SIG-M5 treated with dmso at 0.1 percent for 504 hours (cell line): ENCODE measurements at regions not wholly inside any gene's neighbourhood (a gene's known extent, or its start where the extent isn't known, plus 50 kb on each side); places are given as distances from the start of the nearest gene placed in this dataset.

Experiments used
- DNase-seq: peaks from one replicate; lab custom pipeline; 2025; ENCODE audit not compliant: unreplicated experiment; lab: John Stamatoyannopoulos, UW

DNA sequence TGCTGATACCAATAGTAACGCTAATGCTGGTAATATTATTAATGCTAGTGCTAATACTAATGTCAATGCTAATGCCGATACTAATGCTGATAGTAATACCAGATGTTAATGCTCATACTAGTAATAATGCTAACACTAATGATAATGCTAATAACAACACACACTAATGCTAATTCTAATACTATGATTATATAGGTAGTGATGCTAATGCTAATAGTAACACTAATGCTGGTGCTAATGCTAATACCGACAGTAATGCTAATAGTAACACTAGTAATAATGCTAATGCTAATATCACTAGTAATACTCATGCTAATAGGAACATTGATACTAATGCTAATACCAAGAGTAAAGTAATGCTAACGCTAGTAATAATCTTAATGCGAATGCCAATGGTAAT, 406.4 kb upstream of the RNF32 start:
- DNase-seq: no peak

DNA sequence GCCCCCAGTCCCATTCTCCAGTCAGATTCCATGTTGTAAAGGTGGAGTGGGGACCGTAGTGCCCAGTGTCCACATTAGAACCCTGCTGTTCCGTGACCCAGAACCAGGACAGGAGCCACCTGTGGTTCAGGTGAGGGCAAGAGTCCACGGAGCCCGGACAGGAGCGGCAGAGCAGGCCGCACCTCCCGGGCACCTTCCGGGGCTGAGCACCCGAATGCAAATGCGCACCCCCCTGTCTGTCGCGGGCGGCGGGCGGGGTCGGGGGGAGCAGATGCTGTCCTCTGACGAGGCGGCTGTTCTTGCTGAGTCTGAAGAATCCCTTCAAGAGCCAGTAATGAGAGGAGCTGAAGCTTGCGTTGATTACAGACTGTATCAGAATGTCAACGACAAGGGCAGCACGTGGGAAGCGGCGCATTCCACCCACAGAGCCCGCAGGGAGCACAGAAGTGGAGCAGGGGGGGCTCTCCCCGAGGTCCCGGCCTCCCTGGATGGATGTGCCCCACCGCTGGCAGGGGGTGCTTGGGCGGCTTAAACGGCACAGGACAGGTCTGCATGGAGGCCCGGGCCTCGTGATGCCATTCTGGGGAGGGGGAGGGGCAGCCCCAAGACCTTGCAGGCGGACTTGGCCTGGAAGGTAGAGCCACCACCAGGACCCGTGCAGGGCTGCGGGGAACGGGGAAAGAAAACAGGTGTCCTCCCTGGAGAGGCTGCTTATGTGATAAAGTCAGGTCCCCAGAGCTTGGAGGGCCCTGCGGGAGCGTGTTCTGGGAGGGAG, 407.5 kb upstream of the RNF32 start:
- DNase-seq: no peak

DNA sequence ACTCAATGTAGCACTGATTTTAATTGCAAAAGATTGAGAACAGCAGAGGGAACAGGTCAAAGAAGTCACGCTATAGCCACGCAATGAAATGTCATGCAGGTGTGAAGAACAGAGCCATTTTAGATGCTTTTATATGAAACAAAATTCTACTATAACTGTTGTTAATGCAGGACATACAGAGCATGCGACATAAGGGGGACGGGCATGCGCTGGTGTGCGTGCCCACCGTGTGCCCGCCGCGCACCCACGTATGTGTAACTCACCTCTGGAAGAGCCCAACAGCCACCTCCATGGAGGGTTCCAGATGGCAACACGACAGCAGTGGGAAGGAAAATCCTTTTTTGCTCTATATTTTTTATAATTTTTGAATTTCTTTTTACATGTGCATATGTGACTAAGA, 410.0 kb upstream of the RNF32 start:
- no peak for DNase-seq

DNA sequence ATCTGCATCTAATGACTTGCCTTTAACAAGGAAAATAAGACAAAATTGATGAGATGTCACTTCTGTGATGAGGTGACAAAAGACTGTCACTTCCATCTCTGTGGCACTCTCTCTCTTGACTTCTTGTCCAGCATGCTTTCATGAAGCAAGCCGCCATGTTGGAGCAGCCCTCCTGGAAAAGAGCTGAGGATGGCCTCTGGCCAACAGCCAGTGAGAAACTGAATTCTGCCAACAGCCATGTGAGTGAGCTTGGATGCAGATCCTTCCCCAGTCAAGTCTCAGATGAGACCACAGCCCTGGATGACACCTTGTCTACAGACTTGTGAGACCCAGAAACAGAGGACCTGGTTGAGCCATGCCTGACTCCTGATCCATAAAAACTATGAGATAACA, 412.6 kb upstream of the SHH start:
- DNase-seq: no peak

DNA sequence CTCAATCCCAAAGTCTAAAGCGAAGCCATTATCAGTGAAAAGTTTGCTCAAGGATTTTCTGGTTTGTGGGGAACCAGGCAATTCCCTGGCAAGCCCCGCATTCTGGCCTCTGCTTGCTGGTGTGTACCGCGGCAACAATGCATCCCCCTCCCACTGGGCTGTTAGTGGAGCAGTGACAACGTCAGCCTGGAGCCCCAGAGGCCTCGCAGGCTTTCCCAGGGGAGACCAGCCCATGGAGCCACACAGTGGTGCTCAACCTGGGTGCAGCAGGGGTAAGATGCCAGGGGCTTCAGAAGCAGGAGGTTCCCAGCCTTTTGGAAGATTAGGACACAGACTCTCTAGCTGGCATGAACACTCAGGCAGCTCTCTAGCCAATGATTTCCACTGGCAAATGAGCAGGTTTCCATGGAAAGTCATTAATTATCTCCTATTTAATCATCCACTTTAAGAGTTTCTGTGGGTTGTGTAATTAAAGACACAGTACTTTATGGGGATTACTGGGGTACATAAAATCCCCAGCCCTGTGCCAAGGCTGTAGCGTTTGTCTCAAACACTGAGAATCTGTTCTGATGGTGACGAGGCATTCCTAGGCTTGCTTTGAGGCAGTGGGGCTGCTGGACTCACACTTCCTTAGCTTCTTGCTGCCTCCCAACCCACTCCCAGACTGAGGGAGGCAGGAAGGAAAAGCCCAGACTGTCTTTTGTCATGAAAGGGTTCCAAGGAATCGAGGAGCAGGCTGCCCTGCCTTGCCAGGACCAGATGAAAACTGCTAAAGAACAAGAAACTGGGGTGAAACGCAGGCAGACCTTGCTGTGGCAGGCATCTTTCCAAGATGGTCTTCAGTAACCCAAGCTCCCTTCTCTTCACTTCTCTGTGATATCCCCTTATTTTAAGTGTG, 411.9 kb upstream of the SHH start:
- no peak for DNase-seq

DNA sequence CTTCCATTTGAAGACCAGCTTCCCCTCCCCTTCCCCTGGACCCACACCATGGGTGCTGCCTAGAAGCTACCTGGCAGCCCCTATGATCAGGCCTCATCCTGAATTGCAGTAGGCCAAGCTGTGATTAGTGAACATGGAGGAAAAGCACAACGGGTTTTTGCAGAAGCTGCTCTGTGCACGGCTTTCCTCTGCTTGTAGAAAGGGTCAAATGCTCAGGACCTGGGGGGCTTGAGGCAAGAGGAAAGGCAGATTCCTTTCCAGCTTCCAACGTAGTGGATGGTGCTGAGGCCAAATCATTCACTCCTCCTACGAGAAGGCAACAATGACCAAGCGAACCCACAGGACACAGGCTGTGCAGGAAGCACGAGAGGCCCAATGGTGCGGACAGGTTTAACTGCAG, 410.3 kb upstream of the SHH start:
- DNase-seq: no peak

DNA sequence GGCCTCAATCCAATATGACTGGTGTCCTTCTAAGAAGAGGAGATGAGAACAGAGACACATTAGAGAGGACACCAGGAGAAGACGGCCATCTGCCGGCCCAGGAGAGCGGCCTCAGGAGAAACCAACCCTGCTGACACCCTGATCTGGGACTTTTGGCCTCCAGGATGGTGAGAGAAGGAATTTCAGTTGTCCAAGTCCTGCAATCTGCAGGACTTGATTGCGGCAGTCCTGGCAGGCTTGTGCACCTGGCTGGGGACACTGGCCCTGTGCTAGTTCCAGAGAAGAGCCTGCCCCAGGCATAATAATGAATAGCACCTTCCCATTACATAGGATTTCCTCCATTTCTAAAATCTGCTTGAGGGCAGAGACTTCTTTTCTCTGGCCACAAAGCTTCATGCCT, 409.9 kb upstream of the SHH start:
- no peak for DNase-seq

DNA sequence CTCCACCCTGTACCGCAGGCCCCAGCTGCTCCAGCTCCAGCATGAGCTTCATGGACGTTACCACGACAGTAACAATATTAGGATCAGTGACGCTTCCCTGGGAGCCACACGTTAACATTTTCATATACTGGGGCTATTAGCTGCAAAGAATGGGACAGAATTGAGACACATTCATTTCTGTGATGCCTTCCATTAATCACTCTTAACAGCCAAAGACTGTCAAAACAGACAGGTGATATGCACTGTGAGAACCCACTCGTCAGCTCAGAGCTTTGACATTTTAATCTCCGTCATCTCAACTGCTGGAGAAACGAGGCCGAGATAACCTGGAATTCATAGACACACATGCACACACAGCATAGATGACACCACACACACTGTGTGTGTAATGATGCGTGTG, 408.4 kb upstream of the SHH start:
- DNase-seq: no peak

DNA sequence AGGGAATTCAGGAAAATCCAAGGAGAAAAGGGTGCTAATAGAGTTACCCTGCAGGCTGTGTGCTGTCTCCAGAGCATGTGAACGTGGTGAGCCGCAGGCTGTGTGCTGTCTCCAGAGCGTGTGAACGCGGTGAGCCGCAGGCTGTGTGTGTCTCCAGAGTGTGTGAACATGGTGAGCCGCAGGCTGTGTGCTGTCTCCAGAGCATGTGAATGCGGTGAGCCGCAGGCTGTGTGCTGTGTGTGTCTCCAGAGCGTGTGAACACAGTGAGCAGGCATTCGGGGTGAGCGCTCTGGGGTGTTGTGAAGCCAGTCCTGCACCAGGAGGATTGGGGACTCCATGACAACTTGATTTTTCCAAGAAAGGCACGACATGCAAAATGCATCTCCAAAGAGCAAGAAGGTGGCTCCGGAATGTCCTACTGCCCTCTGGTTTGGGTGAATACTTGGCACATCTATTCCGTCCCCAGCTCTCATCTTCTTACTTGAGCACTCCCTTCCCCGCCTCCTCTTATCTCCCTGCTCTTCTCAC, 407.9 kb upstream of the SHH start:
- DNase-seq: no peak

DNA sequence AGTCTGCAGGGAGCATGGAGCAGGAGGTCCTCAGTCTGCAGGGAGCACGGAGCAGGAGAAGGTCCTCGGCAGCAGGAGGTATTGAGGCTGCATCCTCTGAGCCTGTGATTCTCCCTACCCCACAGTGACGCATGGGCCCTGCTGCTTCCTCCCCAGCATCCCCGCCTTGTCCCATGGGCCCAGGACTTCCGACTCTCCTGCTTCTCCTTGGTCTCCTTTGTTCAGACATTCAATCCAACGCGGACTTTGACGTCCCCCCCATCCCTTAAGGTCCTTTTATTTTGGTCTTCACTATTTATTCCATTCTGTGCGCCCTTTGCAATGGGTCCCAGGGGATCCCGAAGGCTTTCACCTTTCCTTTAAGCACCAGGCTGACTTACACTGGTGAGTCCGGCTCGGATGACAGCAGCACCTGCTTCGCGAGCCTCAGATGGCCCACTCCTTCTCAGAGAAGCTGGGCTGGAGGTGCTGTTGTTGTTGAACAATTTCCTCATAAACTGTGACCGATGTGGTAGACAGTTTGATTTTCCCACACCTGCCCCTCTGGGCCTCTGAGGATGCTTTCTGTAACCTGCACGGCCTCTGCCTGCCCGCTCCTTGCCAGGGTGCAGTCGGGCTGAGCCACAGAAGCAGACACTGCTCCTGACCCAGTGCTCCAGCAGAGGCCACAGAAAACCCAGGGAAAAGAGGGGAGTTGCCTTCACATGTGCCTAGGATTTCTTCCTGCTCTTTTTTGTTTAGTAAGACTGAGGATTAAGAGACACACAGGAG, 407.2 kb upstream of the SHH start:
- DNase-seq: no peak

DNA sequence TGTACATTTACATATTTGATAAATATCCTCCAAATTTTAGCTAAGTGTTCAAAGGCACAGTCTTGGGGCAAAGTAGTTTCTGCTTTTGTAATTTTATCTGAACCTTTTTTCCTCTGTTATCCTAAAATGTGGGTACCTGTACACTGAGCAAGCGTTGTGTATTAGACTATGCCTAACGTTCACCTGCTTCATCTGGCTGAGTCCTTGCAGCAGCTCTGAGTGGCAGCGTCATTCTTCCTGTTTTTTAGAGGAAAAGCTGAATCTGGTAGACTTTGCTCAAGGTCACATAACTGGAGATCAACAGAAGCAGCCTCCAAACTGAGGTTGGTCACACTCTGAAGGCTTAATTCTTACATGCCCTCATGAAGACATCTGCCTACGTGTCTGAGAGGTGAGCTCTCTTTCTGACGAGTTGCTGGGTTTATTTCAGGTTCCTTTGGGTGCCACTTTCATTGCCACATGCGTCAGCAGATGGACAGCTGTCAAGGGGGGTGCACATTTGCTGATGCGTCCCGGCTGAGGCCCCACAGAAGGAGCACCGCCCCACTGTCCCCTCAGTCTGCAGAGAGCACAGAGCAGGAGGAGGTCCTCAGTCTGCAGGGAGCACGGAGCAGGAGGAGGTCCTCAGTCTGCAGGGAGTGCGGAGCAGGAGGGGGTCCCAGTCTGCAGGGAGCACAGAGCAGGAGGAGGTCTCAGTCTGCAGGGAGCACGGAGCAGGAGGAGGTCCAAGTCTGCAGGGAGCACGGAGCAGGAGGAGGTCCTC, 406.5 kb upstream of the SHH start:
- DNase-seq: no peak

DNA sequence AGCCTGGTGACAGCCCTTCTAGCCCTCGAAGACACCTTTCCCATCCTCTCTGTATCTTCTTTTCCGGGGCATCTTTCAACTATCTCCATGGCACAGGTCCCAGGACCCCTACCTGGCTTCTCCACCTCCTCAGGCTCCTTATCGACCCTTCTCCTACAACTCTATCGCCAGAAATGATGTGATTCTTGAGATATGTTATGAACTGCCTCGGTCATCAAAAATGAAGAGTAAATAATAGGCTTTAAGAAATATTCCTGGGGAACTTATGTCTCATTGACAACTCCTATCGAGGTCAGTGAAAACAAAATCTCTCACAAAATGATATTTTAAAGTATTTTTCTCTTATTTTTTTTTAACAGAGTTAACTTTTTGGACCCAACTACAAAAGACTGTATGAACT, 405.5 kb upstream of the SHH start:
- DNase-seq: no peak

DNA sequence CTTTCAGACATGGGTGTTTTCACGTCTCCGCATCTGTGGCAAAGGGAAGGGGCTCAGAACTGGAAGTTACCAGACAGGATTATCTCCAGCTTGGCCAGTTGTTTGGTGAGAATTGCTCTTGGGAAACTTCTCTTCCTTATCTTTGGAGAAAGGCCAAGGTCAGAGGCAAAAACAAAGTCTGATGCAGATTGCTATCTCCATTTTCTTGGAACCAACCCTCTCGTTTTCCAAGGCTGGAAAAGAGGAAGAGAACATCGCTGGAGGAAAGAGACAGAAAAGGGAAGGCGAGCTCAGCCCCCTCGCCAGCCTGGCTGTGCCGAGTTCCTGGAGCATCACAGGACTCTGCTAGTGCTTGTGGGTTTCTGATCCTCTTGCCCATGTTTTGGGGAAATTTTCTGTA, 396.8 kb upstream of the SHH start:
- no peak for DNase-seq

DNA sequence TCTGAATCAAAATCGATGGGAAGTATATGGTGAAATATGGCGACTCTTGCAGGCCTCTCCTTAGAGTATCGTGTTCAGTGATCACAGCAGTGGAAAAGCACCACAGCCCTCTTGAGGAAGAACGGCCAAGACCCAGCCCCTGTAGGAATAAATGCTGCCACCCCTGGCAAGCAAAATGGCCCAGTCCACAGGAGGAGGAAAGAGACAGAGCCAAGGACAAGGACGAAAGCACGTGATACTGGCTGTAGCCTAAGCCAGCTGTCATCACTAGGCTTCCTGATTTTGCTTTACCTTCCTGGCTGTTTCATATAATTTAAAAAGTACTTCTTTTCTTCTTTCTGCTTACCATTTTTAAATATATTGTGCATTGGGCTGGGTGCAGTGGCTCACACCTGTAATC, 395.0 kb upstream of the SHH start:
- DNase-seq: no peak

DNA sequence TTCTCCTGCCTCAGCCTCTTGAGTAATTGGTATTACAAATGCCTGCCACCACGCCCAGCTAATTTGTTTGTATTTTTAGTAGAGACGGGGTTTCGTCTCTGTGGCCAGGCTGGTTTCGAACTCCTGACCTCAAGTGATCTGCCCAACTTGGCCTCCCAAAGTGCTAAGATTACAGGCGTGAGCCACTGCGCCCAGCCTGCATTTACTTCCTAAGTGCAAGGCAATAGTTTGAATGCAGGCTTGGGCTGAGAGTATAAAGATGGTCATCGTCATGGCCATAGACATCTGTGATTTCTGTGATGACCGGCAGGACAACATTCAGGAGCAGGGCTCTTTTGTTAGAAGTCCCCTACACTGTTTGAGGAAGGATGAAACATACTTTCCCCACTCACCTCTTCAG, 393.9 kb upstream of the SHH start:
- no peak for DNase-seq

DNA sequence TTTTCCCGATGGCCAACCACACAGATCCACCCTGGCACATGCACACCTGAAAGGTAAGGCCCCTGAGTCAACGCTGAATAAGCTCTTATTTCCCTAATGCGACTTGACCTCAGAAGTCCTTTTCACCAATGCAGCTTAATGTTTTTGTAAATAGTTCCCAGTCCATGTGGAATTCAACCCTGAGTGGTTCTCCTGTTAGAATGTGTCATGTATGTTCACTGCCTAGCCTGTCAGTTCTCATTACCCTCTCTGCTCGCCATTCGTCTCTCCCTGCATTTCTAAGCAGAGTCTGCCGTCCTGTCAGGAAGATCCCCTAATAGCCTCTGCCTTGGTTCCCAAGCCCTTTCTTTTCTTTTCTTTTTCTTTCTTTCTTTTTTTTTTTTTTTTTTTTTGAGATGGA, 392.6 kb upstream of the SHH start:
- DNase-seq: no peak

DNA sequence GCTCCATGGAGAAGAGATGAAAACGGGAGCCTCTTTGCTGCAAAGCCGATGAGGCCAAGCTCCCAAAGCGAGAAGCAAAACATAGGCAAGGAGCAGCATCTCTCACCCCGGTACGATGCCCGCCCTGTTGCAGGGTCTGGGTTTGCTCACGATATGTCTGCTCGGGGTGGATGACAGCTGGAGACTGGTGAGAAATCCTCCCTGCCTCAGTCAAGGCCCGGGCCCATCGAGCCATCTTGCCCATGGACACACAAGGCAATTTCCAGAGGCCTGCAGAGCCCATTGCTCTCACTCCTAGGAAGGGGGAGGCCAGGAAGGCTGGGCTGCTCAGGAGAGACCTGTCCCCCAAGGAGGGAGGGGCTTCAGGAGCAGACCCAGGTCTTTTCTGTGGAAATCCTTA, 391.7 kb upstream of the SHH start:
- DNase-seq: no peak

DNA sequence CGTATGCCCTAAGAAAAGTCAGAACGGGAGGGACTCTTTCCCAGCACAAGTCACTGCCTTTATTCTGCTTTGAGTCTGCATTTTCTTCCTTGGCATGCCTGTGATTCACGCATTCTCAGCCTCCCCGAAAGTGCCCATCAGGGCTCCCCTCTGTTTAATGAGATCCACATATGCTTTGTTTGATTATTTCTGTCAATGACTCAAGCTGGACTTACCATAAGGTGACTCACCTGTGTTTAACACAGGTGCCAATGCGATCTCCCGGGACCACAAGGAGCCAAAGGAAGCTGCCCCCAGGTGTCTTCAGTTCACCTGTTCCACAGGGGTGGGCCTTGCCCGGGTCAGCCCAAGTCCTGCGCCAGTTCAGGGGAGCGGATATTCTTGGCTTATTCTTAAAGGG, 386.0 kb upstream of the SHH start:
- no peak for DNase-seq

DNA sequence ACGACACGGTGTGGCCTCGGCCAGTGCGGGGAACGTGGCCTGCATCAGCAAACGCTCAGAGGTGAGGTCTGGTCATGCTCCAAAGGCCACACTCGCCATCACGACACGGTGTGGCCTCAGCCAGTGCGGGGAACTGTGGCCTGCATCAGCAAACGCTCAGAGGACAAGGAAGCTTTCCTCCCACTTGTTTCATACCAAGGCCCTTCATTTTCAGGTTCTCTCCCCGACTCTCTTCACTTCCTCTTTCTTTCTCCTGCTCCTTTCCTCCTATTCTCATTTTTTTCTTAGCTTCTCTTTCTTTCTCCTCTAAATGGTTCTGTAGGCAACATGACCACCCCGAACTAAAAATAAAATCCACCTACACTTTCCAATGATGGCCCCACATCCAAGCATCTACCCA, 384.4 kb upstream of the SHH start:
- DNase-seq: peak; percentile 38

DNA sequence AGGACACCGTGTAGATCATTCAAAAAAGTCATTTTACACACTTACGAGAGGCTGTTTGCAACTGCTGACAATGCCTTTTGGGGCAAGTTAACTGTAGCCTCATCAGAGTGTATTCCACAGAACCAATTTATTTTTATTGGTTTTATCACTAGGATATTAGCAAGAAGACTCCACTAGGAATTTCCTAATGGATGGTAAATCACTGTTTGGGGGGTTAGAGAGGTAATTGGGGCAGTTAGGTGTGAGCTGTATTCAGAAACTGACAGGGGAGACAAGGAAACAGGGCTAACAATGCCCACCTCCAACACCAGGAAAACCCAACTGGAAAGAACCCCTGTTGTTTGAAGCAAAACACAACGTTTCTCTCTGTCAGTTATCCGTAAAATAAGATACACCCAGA, 383.0 kb upstream of the SHH start:
- no peak for DNase-seq

DNA sequence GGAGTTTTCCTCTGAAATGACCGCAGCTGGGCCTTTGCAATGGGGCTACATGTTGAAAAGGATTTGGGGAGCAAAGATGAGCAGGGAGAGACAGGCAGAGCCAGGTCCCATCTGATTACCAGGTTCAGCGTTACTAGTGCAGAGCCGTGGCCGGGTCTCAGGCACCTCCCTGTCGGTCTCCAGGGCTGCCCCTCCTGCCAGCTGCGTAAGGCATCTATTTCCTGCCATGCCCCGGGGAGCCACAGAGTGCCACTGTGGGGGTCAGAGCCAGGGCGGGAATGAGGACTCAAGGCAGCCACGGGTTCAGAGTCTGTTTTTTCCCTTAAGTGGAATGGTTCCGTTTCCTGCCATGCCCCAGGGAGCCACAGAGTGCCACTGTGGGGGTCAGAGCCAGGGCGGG, 382.6 kb upstream of the SHH start:
- DNase-seq: no peak
